HG03354 (cell line): ENCODE measurements at regions not wholly inside any gene's neighbourhood (a gene's known extent, or its start where the extent isn't known, plus 50 kb on each side); places are given as distances from the start of the nearest gene placed in this dataset.
"Not testable (repeated sequence)": the region's sequence is repeated elsewhere in the genome, so short reads cannot be mapped to it uniquely, and the experiment has no call there.

Experiments
- ATAC-seq: cut with Tn5 transposase; IDR thresholded peaks from one replicate; pipeline ENCODE4 v1.9.1; 2021; ENCODE audit warnings: mild to moderate bottlenecking; ENCODE audit not compliant: unreplicated experiment, poor library complexity, severe bottlenecking

DNA sequence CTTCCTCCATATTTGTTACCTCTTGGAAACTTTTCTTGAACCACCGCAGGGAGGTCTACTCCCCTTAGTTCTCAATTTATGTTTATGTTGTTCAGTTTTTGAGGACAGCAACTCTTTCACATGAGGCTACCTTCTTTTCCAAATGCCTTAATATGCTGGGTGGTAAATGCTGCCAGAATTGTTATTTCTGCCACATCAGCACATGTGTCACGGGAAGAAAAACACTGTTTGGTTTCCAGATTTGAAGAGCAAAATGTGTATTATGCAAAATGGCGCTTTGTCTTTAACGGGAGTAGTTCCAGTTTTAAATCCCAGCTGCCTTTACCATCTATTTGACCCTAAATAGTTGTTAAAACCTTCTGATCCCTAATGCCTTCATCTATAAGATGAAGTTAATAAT is 606.2 kb upstream of the TBL1XR1 start:
- ATAC-seq = no peak

DNA sequence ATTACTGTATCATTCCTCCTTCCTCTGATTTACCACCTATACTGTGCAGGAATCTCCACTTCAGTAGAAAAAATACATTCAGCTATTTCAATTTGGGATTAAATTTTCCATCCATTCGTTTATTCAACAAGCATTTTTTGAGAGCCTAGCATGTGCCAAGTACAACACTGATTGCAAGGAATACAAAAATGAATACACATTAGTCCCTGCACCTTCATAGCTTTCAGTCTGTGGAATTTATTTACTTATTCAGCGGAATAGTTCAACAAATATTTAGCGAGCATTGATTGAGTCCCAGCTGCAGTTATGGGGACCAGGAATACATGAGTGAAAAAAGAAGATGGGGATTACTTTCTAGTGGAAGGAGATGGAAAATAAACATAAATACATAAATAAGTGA is 606.8 kb upstream of the TBL1XR1 start:
- ATAC-seq = no peak

DNA sequence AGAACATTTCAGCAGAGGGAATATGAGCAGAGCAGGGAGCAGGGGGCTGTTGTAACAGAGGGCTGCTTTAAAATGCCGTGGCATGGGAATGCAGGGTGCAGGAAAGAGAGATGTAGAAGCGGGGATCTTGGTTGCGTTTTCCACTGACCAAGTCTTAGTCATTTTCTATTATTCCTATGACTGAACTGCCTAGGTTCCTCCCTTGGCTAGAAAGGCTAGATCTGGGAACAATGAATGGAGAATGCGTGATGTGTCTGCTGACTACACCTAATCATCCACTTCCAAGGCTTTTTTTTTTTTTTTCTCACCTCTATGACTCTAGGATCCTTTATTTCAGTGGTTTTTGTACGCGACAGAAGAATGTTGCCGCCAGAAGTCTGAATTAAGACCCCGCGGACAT is 607.4 kb upstream of the TBL1XR1 start:
- ATAC-seq = no peak

DNA sequence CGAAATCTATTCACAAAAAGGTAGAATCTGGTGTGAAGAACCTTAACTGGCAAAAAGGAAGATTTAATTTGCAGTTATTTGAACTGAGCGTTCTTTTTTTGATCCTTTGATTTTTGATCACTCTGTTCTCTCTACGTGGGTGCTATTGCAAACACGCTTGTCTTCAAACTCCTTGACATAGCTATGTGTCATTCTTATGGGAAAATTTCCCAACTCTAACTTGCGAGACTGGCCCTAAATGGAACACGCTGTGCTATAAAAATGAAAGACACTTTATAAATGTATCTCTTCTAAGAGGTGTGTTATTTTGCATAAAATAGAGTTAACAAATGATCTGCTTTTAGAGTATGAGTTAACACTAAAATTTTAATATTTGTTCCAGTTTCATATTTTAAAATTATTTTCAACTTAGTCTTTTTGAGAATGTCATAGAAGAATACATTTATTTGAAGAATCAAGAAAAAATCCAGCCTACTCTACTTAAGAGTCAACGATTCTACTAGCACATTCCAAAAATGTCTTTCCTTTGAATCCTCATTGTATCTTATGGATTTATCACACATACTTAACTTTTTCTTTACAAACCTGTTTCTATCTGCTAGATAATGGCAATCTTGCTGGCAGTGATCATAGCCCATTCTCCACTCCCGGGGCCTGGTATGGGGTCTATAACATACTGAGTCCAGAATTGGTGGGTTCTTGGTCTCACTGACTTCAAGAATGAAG is 610.0 kb upstream of the TBL1XR1 start:
- ATAC-seq = no peak

DNA sequence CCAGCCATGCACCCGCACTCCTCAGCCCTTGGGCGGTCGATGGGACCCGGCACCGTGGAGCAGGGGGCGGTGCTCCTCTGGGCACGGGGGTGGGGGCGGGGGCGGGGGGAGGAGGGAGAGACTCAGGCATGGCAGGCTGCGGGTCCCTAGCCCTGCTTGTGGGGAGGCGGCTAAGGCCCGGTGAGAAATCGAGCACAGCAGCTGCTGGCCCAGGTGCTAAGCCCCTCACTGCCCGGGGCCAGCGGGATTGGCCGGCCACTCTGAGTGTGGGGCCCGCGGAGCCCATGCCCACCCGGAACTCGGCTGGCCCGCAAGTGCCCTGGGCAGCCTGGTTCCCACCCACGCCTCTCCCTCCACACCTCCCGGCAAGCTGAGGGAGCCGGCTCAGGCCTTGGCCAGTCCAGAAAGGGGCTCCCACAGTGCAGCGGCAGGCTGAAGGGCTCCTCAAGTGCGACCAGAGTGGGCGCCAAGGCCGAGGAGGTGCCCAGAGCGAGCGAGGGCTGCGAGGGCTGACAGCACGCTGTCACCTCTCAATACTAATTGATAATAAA is 611.7 kb upstream of the TBL1XR1 start:
- ATAC-seq = not testable (repeated sequence)

DNA sequence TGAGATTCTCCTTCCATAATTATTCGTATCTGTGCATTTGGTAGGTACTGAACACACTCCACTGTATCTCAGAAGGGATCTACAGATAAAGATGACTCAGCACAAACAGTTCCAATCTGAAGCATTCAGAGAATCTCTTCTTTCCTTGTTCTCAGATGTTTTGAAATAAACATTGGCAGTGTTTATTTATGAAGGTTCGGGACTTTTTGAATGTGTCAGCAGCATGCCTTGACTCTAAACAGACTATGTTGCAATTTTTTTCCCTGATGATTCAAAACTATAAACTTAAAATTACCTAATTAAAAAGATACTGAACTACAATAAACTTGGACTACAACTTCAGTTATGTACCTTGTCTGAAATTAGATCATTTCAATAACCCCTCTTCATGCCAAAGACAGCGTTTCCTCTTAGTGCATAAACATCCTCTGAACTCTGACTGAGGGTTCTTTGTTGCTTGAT is 612.9 kb upstream of the TBL1XR1 start:
- ATAC-seq = no peak

DNA sequence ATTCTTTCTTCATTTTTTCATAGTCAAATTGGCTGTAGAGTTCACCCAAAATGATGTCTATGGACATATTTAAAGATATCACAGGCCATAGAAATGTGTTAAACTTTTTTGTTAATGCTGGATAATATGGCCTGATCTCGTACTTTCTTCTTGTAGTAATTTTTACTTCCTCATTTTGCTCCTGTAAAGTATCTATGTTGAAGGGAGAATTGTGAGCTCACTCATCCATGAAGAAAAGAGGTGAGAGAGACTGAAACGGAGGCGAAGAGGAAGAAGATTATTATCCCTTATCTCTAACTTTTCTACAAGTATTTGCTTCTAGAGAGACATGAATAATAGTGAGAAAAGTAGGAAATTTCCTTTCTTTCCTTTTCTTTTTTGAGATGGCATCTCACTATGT is 613.8 kb upstream of the TBL1XR1 start:
- ATAC-seq = no peak

DNA sequence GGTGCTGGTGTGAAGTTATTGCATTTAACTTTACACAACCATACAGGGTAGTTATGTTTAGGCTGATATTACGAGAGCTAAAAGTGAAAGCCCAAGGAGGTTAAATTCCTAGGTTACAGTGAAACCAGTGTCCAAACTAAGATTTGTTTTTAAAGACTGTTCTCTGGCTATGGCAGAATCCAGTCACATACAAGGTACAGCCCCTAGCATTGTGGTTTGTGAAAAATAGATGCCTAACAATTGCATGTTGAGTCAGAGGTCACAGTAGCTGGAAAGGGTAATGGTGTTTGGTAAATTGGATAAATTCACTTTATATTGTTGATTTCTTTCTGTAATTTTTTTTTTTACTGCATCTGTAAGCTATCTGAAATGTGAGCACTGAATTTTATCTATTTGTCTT is 614.6 kb upstream of the TBL1XR1 start:
- no peak for ATAC-seq

DNA sequence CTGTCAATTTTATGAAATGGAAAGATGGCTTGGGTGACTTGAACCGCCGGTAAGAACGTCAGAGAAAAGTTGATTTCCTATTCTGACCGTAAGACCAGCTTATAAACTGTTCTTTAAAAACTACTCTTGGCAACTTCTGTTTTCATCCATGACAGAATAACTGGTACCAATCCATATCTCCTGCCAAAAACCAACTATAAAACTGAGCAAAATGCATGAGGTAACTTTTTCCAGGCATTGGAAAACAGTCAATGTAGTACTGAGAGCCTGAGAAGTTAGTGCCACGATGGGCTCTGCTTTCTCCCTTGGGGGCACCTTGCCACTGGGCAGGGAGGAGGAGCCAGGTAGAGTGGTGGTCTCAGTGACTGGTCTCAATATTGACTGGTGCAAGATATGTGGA is 615.2 kb upstream of the TBL1XR1 start:
- no peak for ATAC-seq

DNA sequence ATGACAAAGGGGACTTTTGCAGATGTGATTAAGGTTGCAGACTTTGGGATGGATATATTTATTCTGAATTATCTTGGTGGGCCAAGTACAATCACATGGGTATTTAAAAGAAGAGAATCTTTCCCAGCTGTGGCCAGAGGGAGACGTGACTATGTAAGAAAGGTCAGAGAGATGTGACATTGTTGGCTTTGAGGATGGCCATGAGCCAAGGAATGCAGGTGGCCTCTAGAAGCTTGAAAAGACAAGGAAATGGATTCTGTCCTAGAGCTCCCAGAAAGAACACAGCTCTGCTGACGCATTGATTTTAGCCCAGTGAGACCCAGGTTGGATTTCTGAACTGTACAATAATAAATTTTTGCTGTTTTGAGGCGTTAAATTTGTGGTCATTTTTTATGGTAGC is 616.0 kb upstream of the TBL1XR1 start:
- ATAC-seq = no peak

DNA sequence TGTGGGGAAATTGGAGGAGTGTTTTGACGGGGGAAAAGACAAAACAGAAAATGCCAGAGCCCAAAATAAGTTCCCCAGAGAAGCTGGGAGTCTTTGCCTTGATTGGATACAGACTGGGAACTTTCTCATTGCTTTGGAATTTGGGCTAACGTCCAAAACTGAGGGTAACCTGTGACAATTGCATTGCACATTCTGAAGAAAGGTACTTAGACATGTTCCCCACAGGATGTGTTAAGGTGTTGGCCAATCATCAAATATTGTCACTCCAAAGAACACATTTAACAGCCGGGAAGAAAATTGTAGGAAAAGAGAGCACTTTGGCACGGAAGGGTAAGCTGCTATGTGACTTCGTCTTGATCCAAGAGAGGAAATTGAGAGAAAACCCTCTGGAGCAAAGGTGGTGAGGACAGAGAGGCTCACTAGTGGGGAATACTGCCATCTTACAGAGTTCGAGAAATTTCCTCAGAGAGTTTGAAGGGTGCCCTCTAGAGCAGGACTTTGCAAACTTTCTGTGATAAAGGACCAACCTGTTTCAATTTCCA is 619.5 kb upstream of the TBL1XR1 start:
- ATAC-seq = no peak

DNA sequence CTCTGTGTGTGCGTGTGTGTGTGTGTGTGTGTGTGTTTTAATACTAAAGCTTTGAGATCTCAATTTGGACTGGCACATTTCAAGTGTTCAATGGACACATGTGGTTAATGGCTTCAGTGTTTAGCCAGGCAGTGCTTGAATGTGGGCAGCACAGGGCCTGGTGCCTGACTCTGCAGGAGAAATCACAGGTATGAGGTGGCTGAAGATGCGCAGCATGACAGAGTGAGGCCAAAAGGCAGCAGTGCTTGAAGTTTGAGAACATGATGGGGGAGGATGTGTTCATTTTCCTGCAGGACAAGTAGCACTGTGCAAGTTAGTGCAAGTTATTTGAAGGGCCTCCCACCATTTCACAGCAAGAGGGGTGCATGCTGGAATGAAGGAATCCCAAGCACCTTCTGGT is 620.5 kb upstream of the TBL1XR1 start:
- no peak for ATAC-seq

DNA sequence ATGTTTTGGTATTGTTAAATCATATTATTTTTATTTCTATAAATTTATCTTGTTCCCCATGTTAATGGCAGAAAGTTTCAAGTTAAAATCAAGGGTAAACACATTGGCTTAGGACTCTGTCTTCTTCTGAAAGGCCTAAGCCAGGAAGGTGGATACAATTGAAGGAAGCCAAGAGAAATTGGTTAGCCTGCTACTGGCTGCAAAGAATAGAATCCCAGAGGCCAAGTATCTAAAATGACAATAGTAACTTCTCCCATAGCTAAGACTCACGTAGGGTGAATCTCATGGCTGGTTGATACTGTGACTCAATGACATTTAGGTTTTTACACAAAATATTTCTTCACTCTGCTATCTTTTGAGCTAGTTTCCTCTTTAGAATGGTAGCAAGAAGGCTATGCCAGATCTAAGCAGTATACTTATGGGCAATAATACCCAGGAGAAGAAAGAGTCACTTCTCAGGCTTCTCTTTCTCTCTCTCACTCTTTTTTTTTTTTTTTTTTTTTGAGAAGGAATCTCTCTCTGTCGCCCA is 621.5 kb upstream of the TBL1XR1 start:
- no peak for ATAC-seq

DNA sequence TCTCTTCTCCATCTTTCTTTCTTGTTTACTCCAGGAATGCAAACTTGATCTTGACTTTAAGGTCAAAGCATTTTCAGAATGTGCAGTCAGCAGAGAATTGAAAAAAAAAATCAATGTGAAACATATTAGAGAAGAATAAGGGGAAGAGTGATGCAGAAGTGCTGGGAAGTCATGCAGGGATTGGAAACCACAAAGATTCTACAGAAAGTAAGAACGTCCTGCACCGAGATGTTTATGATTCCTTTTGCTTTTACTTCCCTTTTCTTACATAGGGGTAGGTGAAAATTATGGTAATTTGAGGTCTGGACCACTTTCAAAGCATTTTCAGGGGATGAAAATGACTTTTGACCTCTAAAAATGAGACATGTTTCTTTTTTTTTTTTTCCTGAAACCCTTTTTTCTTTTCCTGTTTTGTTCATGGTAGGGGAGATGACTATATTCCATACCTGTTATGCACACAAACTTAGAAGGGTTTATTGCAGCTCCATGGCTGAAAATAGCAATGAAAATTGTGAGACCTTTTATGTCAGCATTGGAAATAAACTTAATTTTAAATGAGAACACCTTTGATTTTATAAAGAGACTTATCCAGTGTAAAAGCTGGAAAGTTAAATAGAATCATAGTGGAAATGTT is 623.5 kb upstream of the TBL1XR1 start:
- ATAC-seq = peak; percentile 63

DNA sequence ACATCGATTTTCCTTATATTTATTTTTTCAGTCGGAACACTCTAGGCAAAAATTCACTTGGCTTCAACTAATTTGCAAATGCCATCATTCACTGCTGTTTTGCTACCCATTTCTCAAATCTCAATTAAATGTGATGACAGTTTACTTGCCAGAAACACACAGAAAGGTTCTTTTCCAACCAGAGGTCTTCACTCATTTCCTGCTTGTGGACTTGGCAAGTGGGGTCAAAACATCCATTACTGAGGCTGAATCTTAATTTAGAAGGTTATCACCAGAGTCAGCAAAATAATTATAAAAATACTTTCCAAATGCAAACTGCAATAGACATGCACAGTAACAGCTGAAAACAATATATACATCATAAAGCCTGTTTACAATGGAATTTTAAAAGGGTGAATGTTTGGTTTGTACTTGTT is 625.4 kb upstream of the TBL1XR1 start:
- ATAC-seq = no peak

DNA sequence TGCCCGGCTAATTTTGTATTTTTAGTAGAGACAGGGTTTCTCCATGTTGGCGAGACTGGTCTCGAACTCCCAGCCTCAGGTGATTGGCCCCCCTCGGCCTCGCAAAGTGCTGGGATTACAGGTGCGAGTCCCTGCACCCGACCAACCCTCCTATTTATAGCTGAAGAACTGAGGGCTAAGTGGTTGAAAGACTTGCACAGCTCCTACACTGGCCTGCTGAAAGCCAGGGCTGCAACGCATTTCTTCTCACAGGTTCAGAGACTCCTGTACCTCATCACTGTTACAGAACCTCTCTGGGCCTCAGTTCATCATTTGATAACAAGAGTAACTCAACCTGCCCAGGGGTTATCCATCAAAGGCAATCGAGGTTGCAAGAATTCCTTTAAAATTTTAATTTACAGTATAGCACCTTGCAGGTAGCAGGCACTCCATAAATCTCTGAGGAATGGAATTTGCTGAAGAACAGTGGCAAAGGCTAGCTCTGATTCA is 626.5 kb upstream of the TBL1XR1 start:
- ATAC-seq = no peak

DNA sequence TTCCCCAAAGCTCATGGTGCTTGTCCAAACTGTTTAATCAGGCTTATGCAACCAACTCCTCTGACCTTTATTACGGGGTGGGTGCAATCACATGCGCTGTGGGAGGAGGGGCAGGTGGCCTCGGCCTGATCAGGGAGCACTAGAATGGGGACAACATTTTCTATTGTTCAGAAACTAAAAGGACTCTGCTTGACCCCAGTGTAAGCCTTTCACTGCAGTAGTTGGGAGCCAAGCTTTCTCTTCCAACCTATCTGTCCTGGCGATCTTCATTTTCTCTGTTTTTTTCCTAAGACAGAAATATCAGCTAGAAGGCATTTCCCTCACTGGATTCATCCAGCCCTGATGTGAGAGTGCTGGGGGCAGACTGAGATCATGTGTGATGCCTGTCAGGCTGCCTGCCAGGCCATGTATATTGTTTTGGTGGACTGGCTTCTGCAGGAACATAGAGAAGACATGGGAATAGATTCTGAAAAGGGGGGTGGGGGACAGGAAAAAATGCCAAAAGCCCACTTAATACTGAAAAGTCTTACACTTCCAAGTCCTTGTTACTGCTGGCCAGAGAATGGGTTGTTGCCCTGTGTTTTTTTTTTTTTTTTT is 627.0 kb upstream of the TBL1XR1 start:
- ATAC-seq = no peak

DNA sequence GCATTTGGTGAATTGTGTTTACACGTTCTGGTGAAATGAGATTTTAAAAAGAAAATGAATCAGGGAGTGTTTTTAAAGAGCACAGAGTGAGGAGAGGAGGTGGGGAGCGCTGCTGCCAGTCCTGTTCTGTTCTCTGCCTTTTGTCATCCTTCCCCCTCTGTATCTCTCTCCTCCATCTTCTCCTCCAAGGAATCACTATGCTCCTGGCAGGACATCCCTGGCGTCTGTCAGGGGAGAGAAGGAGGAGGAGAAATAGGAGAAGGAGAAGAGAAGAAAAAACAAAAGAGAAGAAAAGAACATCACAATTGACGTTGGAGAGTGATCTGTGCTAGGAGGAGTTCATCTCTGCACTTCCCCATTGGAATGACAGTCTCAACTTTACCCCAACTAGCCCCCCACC is 627.6 kb upstream of the TBL1XR1 start:
- no peak for ATAC-seq

DNA sequence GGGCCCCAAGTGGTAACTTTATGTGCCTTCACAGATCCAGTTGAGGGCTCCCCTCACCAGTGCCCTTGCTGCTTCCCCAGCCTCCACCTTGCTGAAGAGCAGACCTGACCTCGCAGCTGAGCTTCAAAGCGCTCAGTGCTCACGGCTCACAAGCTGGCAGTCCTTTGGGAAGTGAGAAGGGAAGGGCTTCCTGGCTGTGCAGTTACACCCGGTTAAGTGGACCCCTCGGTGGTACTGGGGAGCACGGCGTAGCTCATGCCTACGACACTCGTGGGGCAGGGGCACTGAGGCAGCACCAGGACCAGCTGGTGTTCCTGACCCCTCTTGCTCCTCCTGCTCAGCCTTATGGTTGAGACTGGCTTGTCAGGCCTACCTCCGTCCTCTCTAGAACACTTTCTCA is 629.0 kb upstream of the TBL1XR1 start:
- ATAC-seq = no peak

DNA sequence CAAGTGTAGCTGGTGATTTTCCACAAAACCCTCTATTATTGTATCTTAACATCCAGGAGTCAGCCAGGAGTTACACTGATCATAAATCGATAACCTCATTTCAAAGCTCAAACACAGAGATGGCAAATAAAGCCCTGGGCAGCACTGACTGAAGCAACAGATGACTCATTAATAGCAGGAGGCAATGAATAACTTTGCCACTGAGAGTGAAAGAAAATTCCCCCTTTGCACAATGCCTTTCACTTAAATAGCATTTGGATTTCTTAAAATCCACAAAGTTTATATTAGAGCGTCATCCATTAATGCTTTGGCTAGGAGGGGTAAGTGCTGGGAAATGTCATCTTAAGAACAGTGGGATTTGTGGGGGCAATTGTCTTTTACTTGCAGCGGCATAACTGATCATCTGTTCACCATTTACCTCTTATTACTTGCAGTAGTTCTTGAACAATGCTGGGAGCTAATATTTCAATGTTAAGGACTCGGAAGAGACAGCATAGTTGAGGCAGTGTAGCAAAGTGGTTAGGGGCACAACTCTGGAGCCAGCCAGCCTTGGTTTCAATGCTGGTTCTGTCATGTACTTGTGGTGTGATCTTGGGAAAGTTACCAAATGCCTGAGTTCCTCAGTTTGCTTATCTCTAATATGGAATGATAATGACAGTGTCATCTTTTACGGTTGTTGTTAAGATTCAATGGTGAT is 630.4 kb upstream of the TBL1XR1 start:
- peak; percentile 84 for ATAC-seq
